ENCODE measurements at regions not wholly inside any gene's neighbourhood (a gene's known extent, or its start where the extent isn't known, plus 50 kb on each side); places are given as distances from the start of the nearest gene placed in this dataset.

DNA sequence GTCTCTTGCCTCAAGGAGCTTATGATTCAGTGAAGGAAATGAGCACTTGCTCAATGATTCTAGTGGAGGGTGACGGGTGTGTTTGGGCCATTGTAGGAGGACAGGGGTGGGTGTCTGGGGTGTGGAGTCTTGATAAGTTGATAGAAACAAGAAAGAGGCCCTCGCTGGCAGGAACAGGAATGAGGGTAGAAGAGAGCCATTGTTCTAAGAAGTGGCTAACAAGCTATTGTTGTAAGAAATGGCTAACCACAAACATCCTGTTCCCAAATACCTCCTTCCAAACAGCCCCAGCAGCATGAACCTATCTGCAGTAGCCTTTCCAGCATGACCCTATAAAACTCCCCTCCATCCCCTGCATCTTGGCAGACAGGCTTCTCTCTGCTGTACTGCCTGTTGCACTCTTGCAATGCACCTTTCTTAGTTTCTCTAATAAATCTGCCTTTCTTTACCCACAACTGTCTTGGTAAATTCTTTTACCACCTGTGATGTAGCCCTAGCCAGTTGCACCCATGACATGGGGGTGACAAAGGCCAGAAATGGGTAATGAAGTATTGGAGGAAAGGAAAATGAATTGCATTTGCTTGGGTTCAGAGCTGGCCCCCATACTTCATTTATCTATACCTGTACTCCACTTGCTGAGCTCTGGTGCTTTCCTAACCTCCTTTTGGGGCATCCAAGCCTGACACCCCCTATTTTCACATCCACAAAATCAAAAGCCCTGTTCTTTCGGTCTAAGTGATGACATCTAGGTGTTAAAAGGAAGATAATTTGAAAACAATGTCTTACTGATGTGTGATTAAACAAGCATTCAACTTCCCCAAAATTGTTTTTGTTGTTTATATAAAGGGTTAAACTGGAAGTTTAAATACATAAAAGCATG lies 389.1 kb downstream of the GRIN2B start:
- no peak for DNase-seq

DNA sequence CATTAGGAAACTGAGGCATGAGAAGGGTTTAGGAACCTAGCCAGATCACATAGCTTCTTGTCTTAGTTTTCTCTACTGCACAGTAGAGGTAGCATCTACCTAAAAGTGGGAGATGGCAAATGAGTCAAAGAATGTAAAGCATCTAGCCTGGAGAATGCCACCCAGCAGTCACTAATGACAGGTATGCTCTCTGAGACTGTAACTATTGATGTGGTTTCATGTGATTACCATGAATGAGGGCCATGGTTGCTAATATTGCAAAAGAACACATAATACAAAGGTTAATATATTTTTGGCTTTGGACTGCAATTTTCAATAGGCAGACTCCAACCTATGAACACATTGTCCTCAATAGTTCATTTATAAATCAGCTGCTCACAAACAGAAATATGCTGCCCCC lies 389.9 kb downstream of the GRIN2B start:
- no peak for DNase-seq

DNA sequence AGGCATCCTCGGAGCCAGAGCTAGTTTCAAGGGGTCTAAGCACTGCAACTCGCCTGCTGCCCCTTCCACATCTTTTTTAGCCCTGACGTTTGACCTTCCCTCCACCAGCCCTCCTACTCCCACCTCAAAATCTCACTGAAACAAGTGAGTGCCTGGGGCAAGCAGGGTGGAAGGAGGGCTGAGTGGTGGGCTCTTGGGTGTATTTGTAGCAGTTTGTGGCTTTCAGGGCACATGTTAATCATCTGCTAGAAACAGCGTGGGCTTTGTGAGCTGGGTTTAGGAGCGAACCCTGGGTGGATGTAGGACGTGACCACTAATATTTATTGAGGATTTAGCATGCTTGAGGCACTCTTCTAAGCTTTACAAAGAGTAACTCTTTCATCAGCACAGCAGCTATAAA lies 390.3 kb downstream of the GRIN2B start:
- no peak for DNase-seq

DNA sequence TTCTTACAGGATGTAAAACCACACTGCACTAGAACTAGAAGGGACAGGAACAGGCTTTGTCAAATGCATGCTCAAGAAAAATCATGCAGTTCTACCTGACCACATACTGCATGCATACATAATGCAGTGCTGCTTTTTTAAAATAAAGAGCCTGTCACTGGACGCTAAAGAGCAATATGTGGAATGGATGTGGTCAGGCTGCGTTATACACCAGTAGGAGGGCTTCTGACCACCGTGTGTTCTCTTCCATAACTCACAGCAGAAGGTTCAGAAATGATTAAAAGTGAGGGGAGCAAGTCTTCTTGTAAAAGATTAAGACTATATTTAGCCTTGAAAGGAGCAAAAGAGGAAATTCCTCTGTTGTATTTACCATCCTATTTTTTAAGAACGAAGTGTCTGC lies 392.0 kb downstream of the EMP1 start:
- no peak for DNase-seq

DNA sequence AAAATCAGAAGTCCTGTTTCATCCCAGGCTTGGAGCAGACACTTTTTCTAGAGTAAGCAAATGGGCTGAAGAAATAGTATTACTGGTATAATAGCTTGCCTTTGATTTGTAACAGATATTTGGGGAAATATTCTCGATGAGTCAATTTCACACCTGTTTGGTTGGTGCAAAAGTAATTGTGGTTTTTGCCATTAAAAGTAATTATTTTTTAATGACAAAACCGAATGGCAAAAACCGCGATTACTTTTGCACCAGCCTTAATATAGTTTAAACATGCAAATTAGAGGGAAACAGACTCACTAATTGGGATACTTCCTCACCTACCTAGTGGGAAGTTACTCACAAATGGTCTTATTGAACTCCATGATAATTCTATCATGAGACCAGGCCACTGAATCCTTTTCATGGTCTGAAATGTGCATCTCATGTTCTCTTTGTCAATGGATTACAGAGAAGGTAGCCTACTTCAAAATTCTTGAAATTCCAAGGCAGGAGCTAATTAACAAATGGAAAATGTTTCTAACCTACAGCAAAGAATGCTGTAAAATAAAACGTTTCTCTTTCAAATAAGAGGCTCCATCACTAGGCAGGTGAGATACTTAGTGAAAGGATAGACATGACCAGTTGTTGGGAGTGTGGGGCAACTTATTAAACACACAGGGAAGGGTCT lies 391.3 kb downstream of the EMP1 start:
- no peak for DNase-seq

DNA sequence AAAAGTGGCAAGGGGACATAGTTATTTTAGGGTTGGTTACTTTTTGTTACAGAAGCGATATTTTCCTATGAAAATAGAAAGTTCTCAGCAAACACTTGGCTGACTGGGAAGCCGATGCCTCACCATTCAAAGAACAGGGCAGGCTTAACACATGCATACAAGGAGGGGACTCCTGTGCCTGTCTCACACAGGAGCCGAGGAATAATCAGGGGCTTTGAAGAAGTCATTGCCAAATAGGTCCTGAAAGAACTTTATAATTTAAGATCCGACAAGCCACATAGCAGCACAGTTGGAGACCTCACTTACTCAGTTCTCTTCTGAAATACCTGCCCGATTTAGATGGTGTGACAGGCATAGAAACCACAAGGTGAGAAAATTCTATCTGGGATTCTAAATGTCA lies 389.8 kb downstream of the EMP1 start:
- DNase-seq = no peak

DNA sequence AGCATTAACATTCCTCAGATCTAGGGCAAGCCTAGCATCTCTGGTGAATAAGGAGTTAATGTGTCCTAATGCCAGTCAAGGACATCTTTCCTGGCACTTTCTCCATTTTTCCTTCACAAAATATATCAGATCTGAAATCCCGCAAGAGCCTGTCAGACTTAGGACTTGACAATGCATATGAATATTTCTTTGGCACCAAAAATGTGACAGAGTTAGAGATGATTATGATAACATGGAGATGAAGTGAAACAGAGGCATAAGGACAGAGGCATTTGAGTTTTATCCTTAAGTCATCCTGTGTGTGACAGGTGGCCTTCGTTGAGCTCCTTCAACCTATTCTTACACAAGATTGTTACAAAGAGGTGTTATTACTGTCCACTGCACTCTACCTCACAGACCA lies 388.0 kb downstream of the EMP1 start:
- no peak for DNase-seq

DNA sequence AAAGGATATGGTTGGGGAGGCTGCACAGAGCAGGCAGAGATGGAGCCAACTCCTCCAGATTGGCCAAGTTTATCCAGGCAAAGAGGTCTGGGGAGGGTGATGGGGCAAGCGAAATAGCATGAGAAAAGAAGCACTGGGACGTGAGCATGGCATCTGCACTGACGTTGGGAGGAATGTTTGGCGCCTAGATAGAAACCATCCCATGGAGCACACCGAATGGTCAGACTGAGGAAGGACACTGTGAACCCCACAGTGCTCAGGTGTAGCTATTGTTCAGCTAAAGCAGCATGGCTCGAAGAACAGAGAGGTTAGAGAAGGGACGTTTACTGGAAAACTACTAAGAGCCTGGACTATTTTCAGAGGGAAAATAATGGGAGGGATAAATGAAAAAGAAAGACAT lies 387.1 kb downstream of the EMP1 start:
- DNase-seq = no peak

DNA sequence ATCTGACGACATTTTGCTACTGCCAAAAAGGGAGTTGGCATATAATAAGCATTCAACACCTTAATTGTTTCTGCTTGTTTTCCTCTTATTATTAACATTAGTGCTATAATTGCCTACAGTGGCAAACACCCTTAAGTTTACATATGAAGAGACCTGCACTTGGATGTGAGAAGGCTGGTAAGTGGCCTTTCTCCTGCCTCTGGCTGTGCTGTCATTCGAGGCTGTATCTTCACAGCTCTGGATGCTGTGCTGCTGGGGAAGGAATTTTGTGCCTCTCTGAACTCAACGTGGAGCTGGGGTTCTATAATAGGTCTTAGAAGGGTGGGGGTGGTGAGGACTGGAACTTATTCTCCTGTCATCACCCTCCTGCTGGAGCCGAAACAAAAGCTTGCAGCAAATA lies 385.9 kb downstream of the EMP1 start:
- no peak for DNase-seq

DNA sequence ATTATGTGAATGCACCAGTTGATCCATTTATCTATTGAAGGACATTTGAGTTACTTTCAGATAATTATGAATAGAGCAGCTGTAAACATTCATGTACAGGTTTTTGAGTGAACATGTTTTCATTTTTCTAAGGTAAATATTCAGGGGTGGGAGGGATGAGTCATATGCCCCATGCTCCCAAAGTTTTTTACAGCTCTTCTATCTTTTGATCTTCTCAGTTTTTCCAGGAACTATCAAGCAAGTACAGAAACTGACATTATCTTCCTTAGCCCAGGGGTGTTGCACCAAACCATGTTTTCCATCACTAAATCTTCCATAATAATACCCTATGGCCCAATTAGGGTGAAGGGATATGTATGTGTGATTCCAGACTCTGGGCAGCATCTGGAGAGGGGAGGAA lies 384.5 kb downstream of the EMP1 start:
- no peak for DNase-seq

DNA sequence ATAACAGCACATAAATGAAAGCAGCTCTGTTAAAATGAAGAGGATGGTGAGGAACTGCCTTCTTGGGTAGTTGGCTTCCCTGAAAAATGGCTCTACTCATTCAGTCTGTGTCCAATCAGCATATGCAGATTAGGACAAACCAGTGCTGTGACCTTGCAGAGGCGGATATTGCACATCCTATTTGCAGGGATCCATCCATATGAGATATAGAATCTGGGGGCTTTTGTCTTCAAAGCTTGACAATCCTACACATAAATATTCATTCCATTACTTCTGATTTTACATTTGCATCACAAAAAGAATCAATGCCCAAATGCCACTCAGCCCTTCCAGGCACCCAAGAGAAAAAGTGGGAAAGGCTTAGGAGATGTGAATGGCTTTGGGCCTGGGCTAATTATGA lies 383.7 kb downstream of the EMP1 start:
- DNase-seq = no peak

DNA sequence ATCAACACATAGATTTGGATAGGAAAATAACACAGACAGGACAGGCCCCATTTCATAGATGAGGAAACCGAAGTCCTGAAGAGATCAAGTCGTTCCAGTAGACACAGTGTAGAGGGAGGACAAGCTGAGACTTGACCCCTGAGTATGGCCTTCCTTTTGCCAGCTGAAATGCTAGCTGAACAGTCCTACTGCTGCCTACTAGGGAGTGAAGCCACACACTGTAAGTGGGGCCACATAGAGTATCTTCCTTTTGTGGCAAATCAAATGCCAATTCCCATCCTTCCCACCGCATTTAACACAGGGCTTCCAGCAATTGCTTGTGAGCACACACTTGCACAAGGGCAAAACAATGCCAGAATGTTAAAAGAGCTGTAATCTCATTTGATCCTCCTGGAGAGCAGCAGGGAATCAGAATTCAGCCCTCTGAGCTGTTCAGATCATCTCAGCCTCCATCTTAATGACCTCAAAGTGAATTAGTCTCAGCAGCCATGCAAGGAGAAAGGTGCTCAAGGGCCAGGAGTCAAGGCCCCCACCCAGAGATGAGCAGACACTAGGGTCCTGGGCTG lies 380.5 kb downstream of the EMP1 start:
- DNase-seq = no peak

DNA sequence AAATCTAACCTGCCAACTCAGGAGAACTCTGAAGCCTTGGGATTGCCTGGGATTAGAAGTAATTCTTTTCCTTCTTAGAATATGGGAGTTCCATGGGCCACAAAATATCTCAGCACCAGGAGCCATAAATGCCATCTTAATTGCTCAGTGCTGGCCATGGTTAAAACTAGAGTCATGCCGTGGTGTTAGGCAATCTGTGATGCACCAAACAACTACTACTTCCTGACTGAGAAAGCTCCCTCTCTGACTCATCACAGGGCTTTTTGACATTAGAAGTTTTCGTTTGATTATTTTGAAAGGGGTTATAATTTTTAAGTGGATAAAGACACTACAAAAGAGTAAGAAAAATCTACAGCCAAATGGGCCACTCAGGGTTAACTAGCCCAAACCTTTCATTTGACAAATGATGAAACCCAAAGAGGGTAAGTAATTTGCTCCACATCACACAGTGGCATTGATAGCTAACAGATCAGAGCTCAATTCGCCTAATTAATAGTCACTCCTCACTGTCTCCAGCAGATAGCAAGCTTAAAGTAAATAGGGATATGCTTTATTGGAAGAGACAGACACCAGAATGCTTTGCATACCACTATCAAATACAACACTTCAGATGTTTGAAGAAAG lies 377.3 kb downstream of the EMP1 start:
- DNase-seq = no peak

DNA sequence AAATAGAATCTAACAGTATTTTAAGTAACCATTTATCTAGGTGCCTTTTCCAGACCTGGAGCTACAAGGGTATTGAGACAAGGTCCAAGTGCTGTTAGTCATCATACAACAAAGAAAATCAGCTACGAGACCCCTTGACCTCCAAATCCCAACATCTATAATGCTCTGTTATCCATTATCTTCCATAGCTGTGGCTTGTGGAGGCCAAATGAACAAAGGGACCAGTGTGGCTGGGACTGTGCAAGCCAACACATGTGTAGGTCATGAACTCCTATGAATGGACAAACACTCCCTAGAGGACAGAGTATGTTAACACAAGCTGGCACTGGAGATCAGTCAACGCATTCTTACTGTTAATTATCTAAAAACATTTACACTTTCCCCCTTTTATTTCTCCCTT lies 374.5 kb downstream of the EMP1 start:
- no peak for DNase-seq

DNA sequence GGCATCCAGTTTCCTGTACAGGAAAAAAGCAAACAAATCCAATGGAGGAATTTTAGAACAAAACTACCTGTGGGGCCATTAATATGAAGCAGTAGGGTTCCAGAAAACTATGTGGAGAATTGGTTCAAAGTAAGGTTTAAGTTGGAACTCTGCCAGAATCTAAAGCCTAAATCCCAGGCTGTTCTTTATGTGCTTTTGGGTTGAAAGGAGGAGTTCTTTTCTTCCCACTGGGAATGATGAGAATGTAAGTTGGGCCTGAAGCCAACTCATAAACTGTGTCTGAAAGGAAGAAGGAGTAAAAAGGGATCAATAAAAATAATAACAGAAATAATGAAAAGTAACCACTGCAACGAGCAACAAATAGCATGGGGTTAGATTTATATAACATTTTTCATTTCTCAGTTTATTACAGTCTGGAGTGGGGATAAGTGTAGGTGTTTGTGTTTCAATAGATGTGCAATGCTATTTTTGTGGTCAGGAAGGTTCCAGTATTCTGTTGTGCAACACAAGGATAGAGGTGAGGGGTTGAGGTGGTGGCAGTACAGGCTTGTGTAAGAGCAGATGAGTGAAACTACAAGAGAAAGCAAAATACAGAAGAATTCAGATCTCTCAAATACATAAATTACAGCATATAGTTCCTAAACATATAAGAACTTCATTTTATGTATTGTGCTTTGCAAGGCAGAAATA lies 373.6 kb downstream of the EMP1 start:
- DNase-seq = no peak

DNA sequence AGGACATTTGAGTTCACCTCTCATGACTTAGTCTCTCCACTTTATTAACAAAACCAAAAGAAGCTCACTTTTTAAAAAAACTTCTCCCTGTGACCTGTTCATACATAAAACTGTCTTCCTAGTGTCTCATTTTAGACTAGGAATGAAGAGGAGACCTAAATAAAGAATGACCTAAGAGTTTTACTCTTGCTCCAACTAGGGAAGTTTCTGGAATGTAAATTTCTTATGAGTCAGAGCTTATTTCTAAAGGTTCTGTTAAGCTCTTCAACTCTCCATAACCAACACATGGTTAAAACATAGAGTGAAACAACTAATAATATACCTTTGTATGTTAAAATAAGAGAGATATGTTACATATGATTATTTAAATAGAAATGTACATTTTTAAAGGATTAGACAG lies 369.8 kb downstream of the EMP1 start:
- DNase-seq = no peak

DNA sequence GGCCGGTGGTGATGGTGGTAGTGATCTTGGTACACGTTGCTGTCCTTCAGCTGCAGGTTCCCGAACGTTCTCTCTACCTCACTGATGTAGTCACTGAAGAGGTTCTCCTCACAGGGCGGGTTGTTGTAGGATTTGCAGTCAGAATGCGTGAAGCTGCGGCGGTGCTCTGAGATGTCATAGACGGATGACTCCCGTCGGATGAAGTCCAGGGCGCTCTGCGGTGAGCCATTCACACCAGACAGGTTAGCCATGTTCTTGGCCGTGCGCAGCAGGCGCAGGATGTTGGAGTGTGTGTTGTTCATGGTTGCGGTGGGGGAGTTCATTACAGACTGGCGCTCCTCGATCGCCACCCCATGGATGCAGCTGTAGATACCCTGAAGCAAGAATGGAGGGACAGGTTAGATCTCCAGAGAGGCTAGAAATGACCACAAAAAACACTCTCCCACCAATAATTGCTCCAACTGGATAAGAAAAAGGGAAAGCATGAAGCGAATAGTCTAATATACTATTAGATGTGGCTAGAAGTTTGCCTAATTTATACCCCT lies 367.8 kb downstream of the EMP1 start:
- DNase-seq = no peak

DNA sequence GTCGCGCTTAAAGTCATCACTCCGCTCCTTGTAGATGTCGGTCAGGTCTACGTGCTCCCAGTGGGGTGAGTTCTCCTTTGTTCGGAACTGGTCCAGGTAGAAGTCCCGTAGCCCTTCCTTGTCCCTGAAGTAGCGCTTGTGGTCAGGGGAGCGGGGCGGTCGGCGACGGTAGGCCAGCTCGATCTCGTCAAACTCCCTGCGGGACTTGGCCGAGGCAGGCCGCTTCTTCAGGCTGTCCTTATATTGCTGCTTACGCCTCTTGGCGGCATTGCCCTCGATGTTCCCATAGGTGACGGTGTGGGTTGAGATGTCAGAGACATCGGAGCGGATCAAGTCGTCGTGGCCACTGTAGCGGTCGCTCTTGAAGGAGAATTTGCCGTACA lies 367.2 kb downstream of the EMP1 start:
- DNase-seq = no peak

DNA sequence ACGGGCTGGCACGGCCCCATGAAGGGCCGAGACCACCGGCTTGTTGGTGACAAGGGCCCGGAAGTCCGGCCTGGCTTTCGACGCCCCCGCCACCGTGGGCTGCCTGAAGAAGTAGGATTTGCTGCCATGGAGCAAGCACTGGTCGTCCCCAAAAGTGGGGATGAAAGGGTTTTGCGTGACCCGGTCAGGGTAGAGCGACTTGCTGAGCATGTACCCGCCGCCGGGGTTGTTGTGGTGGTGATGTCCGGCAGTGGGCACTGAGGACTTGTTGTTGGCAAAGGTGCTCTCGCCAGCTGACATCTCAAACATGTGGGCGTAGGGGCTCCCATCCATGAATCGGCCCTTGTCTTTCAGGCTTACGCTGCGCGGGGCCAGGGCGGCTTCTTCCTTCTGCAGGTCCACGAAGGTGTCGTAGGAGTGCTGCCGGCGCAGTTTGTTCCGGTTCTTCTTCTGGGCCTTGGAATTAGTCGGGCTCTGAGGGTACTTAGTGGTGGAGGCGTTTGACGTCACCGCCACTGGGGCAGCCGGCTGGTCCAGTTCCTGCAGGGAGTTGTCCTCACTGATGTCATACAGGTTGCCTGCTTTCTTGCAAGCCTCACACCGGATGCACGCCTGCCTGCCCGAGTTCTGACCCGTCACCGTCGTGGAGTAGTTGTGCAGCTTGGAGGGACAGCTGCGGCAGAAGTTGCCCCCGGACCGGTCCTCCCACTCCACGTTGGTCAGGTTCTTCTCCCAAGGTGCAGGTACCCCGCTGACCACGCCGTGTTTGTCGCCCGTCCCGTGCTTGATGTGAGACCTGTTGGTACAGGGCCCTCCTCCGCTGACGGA lies 366.6 kb downstream of the EMP1 start:
- no peak for DNase-seq

DNA sequence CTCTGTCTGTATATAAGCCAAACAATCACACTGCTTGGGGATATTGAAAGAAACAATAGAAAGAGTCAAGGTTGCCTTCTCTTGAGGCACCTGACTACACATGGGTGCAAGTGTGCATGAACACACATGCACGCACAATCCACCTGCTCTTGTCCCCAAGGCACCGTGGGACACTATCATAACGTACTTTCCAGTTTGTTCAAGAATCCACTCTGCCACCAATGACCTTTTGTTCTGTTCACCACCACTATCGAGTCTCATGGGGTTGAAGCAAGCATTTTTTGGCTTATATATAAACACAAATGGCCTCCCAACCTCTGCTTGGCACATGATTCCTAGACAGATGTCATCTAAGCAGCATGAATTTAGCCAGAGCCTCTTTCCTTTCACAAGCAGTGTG lies 365.4 kb downstream of the EMP1 start:
- no peak for DNase-seq

DNA sequence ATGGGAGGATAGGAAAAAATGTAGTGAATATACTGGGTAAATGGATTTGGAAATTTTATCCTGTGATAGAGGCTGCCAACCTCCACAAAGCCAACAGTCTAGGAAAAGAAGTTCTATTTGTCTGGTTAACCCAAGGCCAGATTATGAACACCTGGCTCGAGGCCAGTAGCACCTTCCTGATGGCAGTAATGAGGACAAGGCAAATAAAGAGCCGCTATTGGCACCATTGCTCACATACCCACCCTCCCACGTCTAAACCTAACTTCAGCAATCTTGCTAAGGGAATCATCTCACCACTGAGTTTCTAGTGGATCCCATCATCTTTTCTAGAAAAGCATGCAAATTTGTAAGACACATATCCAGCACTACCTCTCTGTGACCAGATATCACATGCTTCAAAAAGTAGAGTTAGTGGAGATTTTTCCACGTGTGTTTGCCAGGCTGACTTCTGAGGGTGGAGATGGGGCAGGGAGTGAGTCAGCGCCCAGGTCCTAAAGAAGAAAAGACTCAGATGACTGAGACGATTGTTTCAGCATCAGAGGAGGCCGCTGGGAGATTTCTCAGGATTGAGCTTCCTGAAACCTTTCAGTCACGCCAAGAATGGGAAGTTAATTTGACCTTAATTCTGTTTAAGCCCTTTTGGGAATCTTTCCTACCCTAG lies 362.9 kb downstream of the EMP1 start:
- no peak for DNase-seq

DNA sequence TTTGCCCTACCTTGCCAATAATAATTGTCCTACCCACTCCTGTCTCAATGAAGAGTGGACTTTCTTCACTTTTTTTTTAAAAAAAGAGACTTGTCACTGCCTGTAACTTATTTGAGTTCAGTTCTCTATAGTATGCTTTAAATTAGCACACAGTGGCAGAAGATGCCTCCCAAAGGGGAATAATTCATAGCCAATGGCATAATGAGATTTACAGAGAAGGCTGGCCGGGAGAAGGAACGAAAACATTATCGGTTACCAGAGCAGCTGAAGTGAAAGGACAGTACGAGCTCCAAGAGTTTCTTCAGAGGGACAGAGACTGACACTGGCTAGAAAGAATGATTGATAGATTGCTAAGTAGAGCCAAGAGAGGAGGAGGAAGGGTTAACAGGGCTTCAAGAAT lies 356.3 kb downstream of the EMP1 start:
- DNase-seq = no peak

Measured in NCI-H510A treated with DMSO at 0.1 percent for 48 hours (cell line).